ENCODE measurements at regions not wholly inside any gene's neighbourhood (a gene's known extent, or its start where the extent isn't known, plus 50 kb on each side); places are given as distances from the start of the nearest gene placed in this dataset.

GRCh38 chr2:492178-492577 is 185.0 kb downstream of the TMEM18 start:
- DNase-seq (ENCODE audit: extremely low read depth in 1 of 2, low read depth in 1 of 2) = no peak

- DNase-seq (ENCODE audit: extremely low read depth in 1 of 2, low read depth in 1 of 2) = no peak
Measured at GRCh38 chr2:489838-490237, 187.4 kb downstream of the TMEM18 start.

DNA sequence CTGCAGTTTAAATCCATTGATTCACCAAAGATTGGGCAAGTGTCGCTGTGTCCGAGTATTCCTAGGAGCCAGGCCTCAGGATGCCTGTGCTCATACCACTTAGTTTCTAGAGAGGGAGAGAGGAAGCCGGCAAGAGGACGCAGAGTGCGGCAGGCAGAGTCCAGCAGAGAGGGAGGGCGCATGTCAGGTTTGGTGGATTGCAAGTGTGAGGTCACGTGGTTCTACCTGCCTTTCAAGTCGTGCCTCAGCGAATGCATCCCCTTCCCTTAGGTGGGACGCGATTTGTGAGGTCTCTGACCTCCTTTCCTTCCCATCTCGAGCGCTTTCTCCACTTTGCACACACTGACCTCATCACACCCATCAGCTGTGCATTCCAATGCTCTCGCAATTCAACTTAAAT is 188.1 kb downstream of the TMEM18 start:
- DNase-seq (ENCODE audit: extremely low read depth in 1 of 2, low read depth in 1 of 2) = no peak

GRCh38 chr2:487186-488079 is 189.8 kb downstream of the TMEM18 start:
- DNase-seq (ENCODE audit: extremely low read depth in 1 of 2, low read depth in 1 of 2) = no peak

- no peak for DNase-seq (ENCODE audit: extremely low read depth in 1 of 2, low read depth in 1 of 2)
Measured at GRCh38 chr2:486371-486770, 190.8 kb downstream of the TMEM18 start.

DNA sequence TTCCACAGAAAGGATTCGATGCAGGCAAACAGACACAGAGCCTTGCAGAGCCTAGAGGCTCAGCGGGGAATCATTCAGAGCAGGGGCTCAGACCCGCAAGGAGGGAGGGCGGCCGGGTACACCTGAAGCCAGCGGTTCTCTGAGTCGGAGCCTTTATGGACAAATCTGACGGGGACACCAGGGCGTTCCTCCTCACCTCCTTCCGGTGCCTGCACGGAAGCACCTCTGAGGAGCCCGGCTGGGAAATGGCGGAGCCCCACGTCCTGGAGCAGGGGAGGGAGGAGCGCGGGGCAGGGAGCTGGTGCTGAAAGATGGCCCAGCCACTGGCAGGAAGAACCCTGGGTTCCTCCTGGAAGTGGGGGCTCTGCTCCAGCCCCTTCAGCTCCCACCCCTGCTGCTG is 193.5 kb upstream of the ALKAL2 start:
- no peak for DNase-seq (ENCODE audit: extremely low read depth in 1 of 2, low read depth in 1 of 2)

- no peak for DNase-seq (ENCODE audit: extremely low read depth in 1 of 2, low read depth in 1 of 2)
Measured at GRCh38 chr2:479490-480176, 191.7 kb upstream of the ALKAL2 start.

DNA sequence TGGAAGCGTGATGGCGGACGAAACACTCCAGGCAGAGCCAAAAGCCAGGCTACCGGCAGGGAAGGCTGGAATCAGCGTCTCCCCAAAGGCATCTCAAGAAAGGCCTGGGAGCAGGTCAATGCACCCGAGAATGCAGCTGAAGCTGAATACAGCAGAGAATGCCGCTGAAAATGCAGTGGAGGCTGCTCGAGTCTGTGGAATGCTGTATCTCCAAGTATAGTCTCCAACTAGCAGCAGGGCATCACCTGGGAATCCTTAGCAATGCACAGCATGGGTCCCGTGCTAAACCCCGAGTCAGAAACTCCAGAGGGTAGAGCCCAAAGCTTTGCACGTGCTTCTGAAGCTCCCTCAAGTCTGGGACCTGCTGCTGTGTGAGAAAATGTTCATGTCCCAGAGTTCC is 191.1 kb upstream of the ALKAL2 start:
- no peak for DNase-seq (ENCODE audit: extremely low read depth in 1 of 2, low read depth in 1 of 2)

- DNase-seq (ENCODE audit: extremely low read depth in 1 of 2, low read depth in 1 of 2) = no peak
Measured at GRCh38 chr2:471560-471959, 183.7 kb upstream of the ALKAL2 start.

GRCh38 chr2:469514-469913 is 181.6 kb upstream of the ALKAL2 start:
- no peak for DNase-seq (ENCODE audit: extremely low read depth in 1 of 2, low read depth in 1 of 2)

DNA sequence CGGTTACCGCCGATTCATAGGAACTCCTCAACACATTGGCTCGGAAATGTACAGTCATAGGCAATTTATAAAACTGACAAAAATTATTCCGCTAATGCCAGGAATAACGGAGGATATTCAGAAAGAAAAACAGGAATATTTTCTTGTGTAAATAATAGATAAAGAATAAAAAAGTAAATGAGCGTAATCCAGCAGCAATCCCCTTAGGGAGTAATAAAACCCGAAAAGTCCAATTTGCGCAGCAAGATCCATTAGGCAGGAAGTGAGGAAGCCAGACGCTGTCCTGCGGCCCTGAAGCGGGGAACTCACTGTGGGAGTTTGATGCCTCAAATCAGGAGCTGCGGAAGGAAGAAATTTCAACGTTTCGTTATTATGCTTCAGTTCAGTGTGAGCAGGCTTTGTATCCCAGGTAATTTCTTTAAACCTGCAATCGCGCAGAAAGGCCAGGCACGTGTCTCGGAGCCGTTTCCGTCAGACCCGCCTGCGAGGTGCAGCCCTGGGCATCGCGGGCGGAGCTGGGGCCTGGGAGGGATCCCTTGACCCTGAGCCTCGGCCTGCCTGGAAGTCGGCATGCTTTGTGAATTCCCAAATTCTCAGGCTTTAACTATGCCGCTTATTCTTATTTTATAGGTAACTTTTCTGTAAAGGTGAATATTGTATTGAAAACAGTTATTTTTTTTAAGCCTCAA is 180.9 kb upstream of the ALKAL2 start:
- DNase-seq (ENCODE audit: extremely low read depth in 1 of 2, low read depth in 1 of 2) = no peak

DNA sequence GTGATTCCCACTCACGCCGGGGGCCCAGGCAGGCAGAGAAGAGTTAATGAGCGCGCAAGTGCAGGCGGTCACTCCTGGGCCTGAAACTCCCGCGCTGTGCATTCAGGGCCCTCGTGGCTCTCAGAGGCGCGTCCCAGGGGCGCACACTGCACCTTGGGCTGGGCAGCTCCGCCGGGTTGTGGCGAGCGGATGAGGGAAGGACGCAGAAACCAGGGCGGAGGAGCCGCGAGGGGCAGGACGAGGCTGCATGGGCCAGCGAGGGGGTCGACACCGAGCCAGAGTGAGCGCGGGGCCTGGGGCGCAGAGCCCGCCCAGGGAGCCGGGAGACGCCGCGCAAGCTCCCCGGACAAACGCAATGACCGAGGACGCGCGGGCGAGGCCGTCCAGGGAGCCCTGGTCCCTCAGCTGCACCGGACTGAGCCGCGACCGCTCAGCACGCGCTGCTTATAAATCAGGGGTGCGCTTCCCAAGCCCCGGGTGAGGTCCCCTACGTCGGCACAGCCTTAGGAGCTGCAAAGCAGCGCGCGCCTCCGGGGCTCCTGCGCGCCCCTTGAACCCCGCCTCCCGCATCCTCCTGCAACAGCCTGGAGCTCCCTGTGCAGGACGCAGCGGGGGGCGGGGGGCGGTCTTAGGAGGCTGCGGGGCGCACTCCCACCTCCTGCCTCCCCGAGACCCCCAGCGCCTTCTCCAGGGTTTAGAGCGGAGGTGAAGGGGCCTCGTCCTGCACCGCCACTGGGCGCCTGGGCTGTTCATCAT is 180.2 kb upstream of the ALKAL2 start:
- DNase-seq (ENCODE audit: extremely low read depth in 1 of 2, low read depth in 1 of 2) = no peak

DNA sequence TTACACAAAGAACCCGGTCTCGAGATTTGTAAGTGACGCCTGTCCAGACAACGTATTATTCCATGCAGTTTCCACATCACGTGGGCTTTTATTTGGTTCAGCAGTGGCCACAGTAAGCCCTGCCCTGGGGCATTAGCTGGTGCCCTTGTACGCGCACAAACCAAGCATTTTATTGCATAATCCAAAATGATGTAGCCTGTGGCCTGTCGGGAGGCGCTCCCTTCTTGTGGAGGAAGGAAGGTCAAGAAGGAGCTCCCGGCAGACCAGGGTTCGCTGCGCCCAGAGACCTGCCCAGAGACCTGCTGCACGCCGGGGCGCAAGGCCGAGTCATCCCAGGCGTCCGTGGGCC is 179.6 kb upstream of the ALKAL2 start:
- no peak for DNase-seq (ENCODE audit: extremely low read depth in 1 of 2, low read depth in 1 of 2)

GRCh38 chr2:467101-467500 is 179.2 kb upstream of the ALKAL2 start:
- no peak for DNase-seq (ENCODE audit: extremely low read depth in 1 of 2, low read depth in 1 of 2)

DNA sequence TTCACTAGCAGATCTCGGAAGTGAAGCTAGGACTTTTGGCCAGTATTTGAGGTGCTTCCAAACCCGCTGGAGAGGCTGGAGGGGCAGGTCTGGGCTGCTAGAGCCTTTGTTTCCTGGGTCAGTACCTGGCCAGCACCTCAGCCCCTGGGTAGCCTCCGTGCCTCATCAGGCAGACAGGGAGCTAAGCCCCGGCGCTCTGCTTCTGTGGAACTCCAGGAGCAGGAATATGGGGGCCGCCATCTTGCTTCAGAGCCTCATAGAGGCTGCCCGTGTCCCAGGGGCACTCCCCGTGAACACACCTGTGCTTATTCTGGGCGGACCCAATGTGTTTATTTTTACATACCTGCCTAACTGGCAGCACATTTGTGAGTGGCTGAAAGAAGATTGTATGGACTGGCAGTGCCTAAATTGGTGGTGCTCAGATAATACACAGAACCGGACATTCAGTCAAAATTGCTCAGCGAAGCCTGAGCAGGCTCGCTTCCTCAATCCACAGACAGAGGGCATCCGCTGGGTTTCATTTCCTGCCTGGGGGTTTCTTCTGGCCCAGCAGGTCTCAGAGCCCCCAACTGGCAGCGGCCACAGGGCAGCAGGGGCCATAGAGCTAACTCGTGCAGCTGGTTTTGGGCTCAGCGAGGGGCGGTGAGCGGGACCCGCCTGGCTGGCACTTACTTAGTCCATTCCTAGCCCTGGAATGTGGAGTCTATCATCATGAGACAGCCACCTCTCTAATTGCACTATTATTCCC is 176.8 kb upstream of the ALKAL2 start:
- DNase-seq (ENCODE audit: extremely low read depth in 1 of 2, low read depth in 1 of 2) = no peak

- DNase-seq (ENCODE audit: extremely low read depth in 1 of 2, low read depth in 1 of 2) = peak in 1 of 2 donors; percentile 33
Measured at GRCh38 chr2:460861-461260, 173.0 kb upstream of the ALKAL2 start.

GRCh38 chr2:459931-460330 is 172.0 kb upstream of the ALKAL2 start:
- no peak for DNase-seq (ENCODE audit: extremely low read depth in 1 of 2, low read depth in 1 of 2)

DNA sequence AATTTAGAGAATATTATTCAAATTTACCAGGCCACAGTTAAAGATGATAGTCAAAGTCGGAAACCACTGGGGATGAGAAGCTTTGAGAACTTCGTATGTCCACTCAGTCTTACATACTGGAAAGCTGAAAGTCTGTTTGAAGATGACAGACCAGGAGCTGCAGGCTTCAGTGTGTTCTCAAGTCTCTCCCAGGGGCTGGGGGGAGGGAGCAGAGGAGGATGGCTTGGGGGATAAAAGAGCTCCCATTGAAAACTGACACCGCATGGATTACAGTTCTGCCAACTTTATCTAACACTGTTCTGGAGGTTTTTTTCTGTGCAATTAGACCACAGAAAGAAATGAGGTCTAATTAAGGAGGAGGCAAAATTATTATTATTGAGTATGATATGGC is 170.5 kb upstream of the ALKAL2 start:
- no peak for DNase-seq (ENCODE audit: extremely low read depth in 1 of 2, low read depth in 1 of 2)

GRCh38 chr2:457792-458424 is 170.0 kb upstream of the ALKAL2 start:
- no peak for DNase-seq (ENCODE audit: extremely low read depth in 1 of 2, low read depth in 1 of 2)

DNA sequence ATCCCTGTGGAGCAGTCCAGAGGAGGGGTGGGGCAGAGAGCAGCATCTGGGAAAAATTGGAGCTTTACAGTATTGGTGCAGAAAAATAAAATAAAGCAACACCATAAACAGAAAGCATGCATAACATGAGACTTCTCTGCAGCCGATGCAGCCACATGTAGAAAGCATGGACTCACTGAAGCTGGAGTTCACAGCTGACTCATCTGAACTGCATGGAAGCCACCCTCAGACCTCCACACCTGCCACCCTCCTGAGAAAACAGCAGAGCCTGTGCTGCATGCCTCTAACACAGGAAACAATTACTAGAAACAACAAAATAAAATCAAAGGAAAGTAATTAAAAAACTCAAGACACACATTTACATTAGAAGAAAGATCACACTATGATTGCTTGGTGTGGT is 169.4 kb upstream of the ALKAL2 start:
- no peak for DNase-seq (ENCODE audit: extremely low read depth in 1 of 2, low read depth in 1 of 2)
